ENCODE measurements at regions not wholly inside any gene's neighbourhood (a gene's known extent, or its start where the extent isn't known, plus 50 kb on each side); places are given as distances from the start of the nearest gene placed in this dataset.

DNA sequence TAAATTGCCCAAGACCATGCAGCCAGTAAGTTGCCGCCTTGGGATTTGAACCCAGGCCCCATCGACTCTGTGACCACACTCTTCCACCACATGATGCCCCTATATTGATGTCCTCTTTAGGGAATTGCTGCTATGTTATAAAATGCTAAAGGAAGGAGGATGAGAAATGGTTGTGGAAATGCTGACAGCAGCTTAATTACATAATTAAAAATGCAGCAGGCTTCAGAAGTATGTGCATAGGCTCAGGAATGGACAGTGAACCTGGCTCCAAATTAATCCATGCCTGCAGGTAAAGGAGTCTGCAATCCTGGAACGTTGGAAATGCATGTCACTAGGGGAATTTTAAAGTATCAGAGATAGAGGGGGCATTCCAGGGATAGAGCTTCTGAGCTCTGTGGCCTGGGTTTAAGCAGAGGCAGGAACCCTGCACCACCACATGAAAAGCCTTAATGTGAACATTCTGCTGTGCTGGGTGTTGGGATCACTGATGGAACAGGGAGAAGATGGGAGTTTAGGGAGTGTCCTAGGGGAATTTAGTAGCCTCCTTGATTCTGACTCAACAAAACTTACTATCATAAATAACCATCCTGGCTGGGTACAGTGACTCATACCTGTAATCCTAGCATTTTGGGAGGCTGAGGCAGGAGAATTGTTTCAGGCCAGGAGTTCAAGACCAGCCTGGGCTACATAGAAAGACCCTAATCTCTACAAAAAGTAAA is 76.1 kb upstream of the CCDC85A start:
- TF ChIP-seq, protein P1, sequence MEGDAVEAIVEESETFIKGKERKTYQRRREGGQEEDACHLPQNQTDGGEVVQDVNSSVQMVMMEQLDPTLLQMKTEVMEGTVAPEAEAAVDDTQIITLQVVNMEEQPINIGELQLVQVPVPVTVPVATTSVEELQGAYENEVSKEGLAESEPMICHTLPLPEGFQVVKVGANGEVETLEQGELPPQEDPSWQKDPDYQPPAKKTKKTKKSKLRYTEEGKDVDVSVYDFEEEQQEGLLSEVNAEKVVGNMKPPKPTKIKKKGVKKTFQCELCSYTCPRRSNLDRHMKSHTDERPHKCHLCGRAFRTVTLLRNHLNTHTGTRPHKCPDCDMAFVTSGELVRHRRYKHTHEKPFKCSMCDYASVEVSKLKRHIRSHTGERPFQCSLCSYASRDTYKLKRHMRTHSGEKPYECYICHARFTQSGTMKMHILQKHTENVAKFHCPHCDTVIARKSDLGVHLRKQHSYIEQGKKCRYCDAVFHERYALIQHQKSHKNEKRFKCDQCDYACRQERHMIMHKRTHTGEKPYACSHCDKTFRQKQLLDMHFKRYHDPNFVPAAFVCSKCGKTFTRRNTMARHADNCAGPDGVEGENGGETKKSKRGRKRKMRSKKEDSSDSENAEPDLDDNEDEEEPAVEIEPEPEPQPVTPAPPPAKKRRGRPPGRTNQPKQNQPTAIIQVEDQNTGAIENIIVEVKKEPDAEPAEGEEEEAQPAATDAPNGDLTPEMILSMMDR (IDR thresholded peaks at IDR 0.05; ENCODE audit: extremely low read depth, low read depth, low read length) = no peak
- Histone ChIP-seq H3K27me3 (ENCODE audit: insufficient read depth, low read length) (no peaks in the 10 kb centered on the region), H3K4me3 (ENCODE audit: insufficient read depth, low read length) (no peak overlapping the region), H3K79me2 (ENCODE audit: insufficient read depth, low read length) (no peaks in the 10 kb centered on the region), H3K36me3 (ENCODE audit: insufficient read depth, low read length) (no peaks in the 10 kb centered on the region), H3K4me1 (ENCODE audit: insufficient read depth, low read length) (no peaks in the 10 kb centered on the region), H3K9me3 (ENCODE audit: low read depth, low read length) (no peaks in the 10 kb centered on the region), H4K20me1 (ENCODE audit: insufficient read depth, low read length) (no peaks in the 10 kb centered on the region), H2AFZ (ENCODE audit: low read length) (no peak overlapping the region), H3K4me2 (ENCODE audit: insufficient read depth, low read length) (no peak overlapping the region), H3K27ac (ENCODE audit: low read depth, low read length) (no peak overlapping the region)
- DNase-seq (ENCODE audit: insufficient read length, low spot score, missing footprints) = no peak

DNA sequence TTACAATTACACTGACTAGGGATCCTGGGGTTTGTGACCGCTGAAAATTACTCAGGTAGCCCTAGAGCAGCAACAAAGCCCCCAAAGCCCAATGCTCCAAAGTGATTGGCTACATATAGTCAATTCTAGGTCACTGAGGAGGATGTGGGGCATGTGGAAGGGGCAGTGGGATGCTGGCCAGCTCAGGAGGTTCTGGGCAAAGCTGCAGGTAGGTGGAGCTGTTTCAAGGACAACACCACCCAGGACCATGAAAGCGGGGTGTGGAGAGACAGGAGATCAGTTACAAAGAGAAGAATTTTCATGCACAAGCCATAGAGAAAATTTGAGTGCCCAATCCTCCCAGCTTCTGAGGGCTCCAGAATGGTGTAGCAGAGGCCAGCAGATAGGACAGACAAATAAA is 75.0 kb upstream of the CCDC85A start:
- no peak overlapping the region for H2AFZ ChIP-seq (ENCODE audit: low read length)
- H3K4me2 ChIP-seq (ENCODE audit: insufficient read depth, low read length) = no peak overlapping the region
- H3K27me3 ChIP-seq (ENCODE audit: insufficient read depth, low read length) = no peaks in the 10 kb centered on the region
- TF ChIP-seq, protein P1 (IDR thresholded peaks at IDR 0.05; ENCODE audit: extremely low read depth, low read depth, low read length) = no peak
- H3K4me3 ChIP-seq (ENCODE audit: insufficient read depth, low read length) = no peak overlapping the region
- no peak for DNase-seq (ENCODE audit: insufficient read length, low spot score, missing footprints)
- no peak overlapping the region for H3K27ac ChIP-seq (ENCODE audit: low read depth, low read length)
- H3K4me1 ChIP-seq (ENCODE audit: insufficient read depth, low read length) = no peaks in the 10 kb centered on the region
- no peaks in the 10 kb centered on the region for H3K36me3 ChIP-seq (ENCODE audit: insufficient read depth, low read length)
- no peaks in the 10 kb centered on the region for H3K9me3 ChIP-seq (ENCODE audit: low read depth, low read length)
- no peaks in the 10 kb centered on the region for H4K20me1 ChIP-seq (ENCODE audit: insufficient read depth, low read length)
- H3K79me2 ChIP-seq (ENCODE audit: insufficient read depth, low read length) = no peaks in the 10 kb centered on the region

DNA sequence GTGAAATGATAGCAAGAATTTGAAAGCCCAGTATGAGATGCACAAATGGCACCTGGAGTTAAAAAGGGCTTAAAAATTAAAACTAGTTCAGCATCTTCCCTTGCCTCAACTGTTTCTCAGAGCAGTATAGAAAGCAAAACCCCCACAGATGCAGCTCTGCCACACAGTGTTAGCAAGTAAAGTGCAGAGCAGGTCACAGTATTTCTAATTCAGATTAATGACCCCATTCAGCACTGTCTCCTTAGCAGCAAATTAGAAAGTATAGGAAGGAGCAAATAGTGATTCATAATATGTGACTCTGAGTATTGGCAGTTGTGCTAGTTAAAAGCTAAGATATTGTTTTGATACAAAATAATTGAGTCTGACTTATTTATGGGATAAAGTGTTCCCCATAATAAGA is 73.8 kb upstream of the CCDC85A start:
- H3K27ac ChIP-seq (ENCODE audit: low read depth, low read length) = no peak overlapping the region
- H3K4me1 ChIP-seq (ENCODE audit: insufficient read depth, low read length) = no peaks in the 10 kb centered on the region
- no peak overlapping the region for H3K4me2 ChIP-seq (ENCODE audit: insufficient read depth, low read length)
- no peak overlapping the region for H3K4me3 ChIP-seq (ENCODE audit: insufficient read depth, low read length)
- no peaks in the 10 kb centered on the region for H3K9me3 ChIP-seq (ENCODE audit: low read depth, low read length)
- H2AFZ ChIP-seq (ENCODE audit: low read length) = no peak overlapping the region
- no peaks in the 10 kb centered on the region for H3K79me2 ChIP-seq (ENCODE audit: insufficient read depth, low read length)
- no peaks in the 10 kb centered on the region for H3K36me3 ChIP-seq (ENCODE audit: insufficient read depth, low read length)
- TF ChIP-seq, protein P1 (IDR thresholded peaks at IDR 0.05; ENCODE audit: extremely low read depth, low read depth, low read length) = no peak
- H3K27me3 ChIP-seq (ENCODE audit: insufficient read depth, low read length) = no peaks in the 10 kb centered on the region
- no peaks in the 10 kb centered on the region for H4K20me1 ChIP-seq (ENCODE audit: insufficient read depth, low read length)
- no peak for DNase-seq (ENCODE audit: insufficient read length, low spot score, missing footprints)

DNA sequence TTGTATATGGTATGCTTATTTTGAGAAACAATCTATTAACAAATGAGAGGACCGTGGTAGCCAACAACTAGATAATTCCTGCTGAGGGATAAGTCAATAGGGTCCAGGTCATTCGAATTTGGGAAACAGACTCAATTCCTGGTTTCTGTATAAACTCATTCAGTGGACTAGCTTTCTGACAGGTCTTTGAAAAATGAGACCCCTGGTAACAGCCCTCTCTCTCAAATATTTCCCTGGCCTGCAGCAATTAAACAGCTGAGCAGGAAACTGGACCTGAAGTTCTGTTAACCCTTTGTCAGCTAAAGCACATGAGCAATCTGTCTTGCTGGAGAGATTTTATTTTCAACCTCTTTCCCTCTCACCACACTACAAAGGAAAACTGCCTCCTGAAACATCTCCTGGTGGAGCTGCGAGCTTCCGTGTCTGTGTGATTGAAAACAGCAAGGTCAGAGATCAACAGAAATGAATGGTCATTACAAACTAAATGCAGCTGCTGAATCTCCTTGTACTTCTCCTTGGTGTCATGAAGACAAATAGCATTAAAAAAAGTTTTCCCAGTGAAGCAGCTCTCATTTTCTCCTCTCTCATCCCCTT is 70.3 kb upstream of the CCDC85A start:
- no peak overlapping the region for H2AFZ ChIP-seq (ENCODE audit: low read length)

More for the DNA sequence above, 70.3 kb upstream of the CCDC85A start:
- Histone ChIP-seq H3K9me3 (ENCODE audit: low read depth, low read length) (no peaks in the 10 kb centered on the region), H3K36me3 (ENCODE audit: insufficient read depth, low read length) (no peaks in the 10 kb centered on the region), H4K20me1 (ENCODE audit: insufficient read depth, low read length) (no peaks in the 10 kb centered on the region), H3K27ac (ENCODE audit: low read depth, low read length) (no peak overlapping the region), H3K79me2 (ENCODE audit: insufficient read depth, low read length) (no peaks in the 10 kb centered on the region), H3K4me3 (ENCODE audit: insufficient read depth, low read length) (no peak overlapping the region), H3K4me2 (ENCODE audit: insufficient read depth, low read length) (no peak overlapping the region), H3K27me3 (ENCODE audit: insufficient read depth, low read length) (no peaks in the 10 kb centered on the region), H3K4me1 (ENCODE audit: insufficient read depth, low read length) (no peaks in the 10 kb centered on the region)
- DNase-seq (ENCODE audit: insufficient read length, low spot score, missing footprints) = no peak
- TF ChIP-seq, protein P1 (IDR thresholded peaks at IDR 0.05; ENCODE audit: extremely low read depth, low read depth, low read length) = no peak

All from osteoblast (primary cell).